Subcutaneous abdominal adipose tissue (tissue), 5 donors: ENCODE measurements at regions not wholly inside any gene's neighbourhood (a gene's known extent, or its start where the extent isn't known, plus 50 kb on each side); places are given as distances from the start of the nearest gene placed in this dataset.

Experiments used
- H3K27ac ChIP-seq: one replicate; pipeline ENCODE4 v1.7.0; 2013; ENCODE audit warnings: low read depth, mild to moderate bottlenecking, inconsistent platforms, low read length, moderate library complexity
- H3K27me3 ChIP-seq, 5 donors: one replicate each; pipeline ENCODE4 v1.7.0; 2013; ENCODE audit warnings: low read length in 5 of 5, inconsistent platforms in 1 of 5; ENCODE audit not compliant: control insufficient read depth in 5 of 5, insufficient read depth in 4 of 5
- H3K36me3 ChIP-seq, 5 donors: one replicate each; pipeline ENCODE4 v1.7.0; 2013; ENCODE audit warnings: low read length in 5 of 5; ENCODE audit not compliant: control insufficient read depth in 5 of 5, insufficient read depth in 5 of 5
- H3K4me1 ChIP-seq, 5 donors: one replicate each; pipeline ENCODE4 v1.7.0; 2013; ENCODE audit warnings: low read length in 5 of 5, mild to moderate bottlenecking in 3 of 5, moderate library complexity in 1 of 5; ENCODE audit not compliant: control insufficient read depth in 5 of 5, insufficient read depth in 5 of 5
- H3K4me3 ChIP-seq, 5 donors: one replicate each; pipeline ENCODE4 v1.7.0; 2013; ENCODE audit warnings: low read length in 5 of 5, low read depth in 1 of 5
- H3K9ac ChIP-seq, 5 donors: one replicate each; pipeline ENCODE4 v1.7.0; 2013; ENCODE audit warnings: low read length in 5 of 5, mild to moderate bottlenecking in 4 of 5, moderate library complexity in 3 of 5
- H3K9me3 ChIP-seq, 5 donors: one replicate each; pipeline ENCODE4 v1.7.0; 2013; ENCODE audit warnings: low read length in 5 of 5; ENCODE audit not compliant: control insufficient read depth in 5 of 5
- donor health status: healthy.
- donor health status: healthy.
- donor health status: healthy.
- donor health status: healthy.
- donor health status: healthy.

DNA sequence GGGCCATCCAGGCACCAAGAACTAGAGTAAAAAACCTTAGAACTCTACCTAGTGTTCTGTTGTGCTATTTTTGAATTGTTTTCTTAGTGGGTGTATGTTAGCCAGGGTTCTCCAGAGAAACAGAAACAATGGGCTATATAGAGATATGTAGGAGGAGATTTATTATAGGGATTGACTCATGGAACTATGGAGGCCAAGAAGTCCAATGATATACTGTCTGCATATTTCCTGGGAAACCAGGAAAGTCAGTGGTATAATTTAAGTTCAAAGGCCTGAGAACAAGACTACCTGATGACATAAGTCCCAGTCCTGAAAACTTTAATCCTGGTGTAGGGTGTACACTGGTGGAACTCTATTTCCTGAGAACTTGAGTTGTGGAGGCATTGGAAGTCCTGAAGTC, 108.7 kb upstream of the ACVR1 start:
- Histone ChIP-seq H3K9ac (no peak overlapping the region), H3K4me1 (no peaks in the 10 kb centered on the region), H3K4me3 (no peak overlapping the region), H3K9me3 (peaks cover 0 to 3% (median 0%) of the 10 kb centered on the region in 5 donors), H3K27ac (no peak overlapping the region), H3K27me3 (no peaks in the 10 kb centered on the region), H3K36me3 (no peaks in the 10 kb centered on the region)

- H3K4me3 ChIP-seq = no peak overlapping the region
- no peaks in the 10 kb centered on the region for H3K27me3 ChIP-seq
- H3K9ac ChIP-seq = no peak overlapping the region
- H3K9me3 ChIP-seq = peaks cover 0 to 3% (median 0%) of the 10 kb centered on the region in 5 donors
- no peaks in the 10 kb centered on the region for H3K36me3 ChIP-seq
- no peak overlapping the region for H3K27ac ChIP-seq
- no peaks in the 10 kb centered on the region for H3K4me1 ChIP-seq
Measured at GRCh38 chr2:157980020-157980419, 103.9 kb upstream of the ACVR1 start.

GRCh38 chr2:157971702-157972101, 95.6 kb upstream of the ACVR1 start:
- Histone ChIP-seq H3K4me1 (no peaks in the 10 kb centered on the region), H3K27ac (no peak overlapping the region)

GRCh38 chr2:157967856-157968255, 91.7 kb upstream of the ACVR1 start:
- Histone ChIP-seq H3K27me3 (no peaks in the 10 kb centered on the region), H3K4me1 (no peaks in the 10 kb centered on the region), H3K36me3 (no peaks in the 10 kb centered on the region), H3K9me3 (peaks cover 0 to 3% (median 0%) of the 10 kb centered on the region in 5 donors), H3K9ac (no peak overlapping the region), H3K4me3 (no peak overlapping the region), H3K27ac (no peak overlapping the region)

More at GRCh38 chr2:157971702-157972101, 95.6 kb upstream of the ACVR1 start:
- H3K9ac ChIP-seq = no peak overlapping the region
- H3K4me3 ChIP-seq = no peak overlapping the region
- H3K27me3 ChIP-seq = no peaks in the 10 kb centered on the region
- H3K36me3 ChIP-seq = no peaks in the 10 kb centered on the region
- no peaks in the 10 kb centered on the region for H3K9me3 ChIP-seq

GRCh38 chr2:157959249-157959648, 83.1 kb upstream of the ACVR1 start:
- Histone ChIP-seq H3K4me3 (no peak overlapping the region), H3K9ac (no peak overlapping the region), H3K27ac (no peak overlapping the region), H3K27me3 (no peaks in the 10 kb centered on the region), H3K9me3 (peaks cover 2 to 33% (median 15%) of the 10 kb centered on the region in 5 donors), H3K36me3 (peaks cover 0 to 3% (median 0%) of the 10 kb centered on the region in 5 donors), H3K4me1 (no peaks in the 10 kb centered on the region)

DNA sequence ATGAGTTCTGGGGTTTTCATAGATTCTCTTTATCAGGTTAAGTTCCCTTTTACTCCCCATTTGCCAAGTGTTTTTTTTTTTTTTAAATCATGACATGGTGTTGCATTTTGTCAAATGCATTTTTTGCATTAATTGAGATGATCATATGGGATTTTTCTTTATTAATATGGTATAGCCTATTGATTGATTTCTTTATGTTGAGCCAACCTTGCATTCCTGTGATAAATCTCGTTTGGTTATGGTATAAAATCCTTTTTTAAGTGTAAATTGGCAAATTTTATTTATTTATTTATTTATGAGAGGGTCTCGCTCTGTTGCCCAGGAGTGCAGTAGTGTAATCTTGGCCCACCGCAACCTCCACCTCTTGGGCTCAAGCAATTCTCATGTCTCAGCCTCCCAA, 81.5 kb upstream of the ACVR1 start:
- no peak overlapping the region for H3K27ac ChIP-seq
- H3K9ac ChIP-seq = no peak overlapping the region
- H3K4me3 ChIP-seq = no peak overlapping the region
- H3K9me3 ChIP-seq = peaks cover 2 to 33% (median 15%) of the 10 kb centered on the region in 5 donors
- H3K4me1 ChIP-seq = no peaks in the 10 kb centered on the region
- H3K27me3 ChIP-seq = no peaks in the 10 kb centered on the region
- peaks cover 0 to 3% (median 0%) of the 10 kb centered on the region in 5 donors for H3K36me3 ChIP-seq

DNA sequence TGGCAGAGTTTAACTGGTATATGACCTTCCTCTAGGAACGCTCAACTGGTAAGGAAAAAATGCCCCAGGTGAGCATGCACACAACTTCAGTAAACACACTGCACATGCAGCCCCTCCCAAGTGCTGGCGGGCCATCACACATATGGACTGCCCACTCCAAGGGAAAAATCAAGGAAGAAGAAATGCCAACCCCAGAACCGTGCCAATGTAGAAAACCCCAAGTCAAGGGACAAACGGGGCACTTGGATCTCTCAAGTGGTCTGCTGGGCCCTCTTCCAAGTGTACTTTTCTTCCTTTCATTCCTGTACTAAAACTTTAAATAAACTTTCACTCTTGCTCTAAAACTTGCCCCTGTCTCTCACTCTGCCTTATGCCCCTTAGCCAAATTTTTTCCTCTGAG, 76.4 kb upstream of the ACVR1 start:
- H3K36me3 ChIP-seq = peaks cover 0 to 3% (median 0%) of the 10 kb centered on the region in 5 donors
- no peaks in the 10 kb centered on the region for H3K4me1 ChIP-seq
- no peaks in the 10 kb centered on the region for H3K27me3 ChIP-seq
- H3K4me3 ChIP-seq = no peak overlapping the region
- H3K9me3 ChIP-seq = peaks cover 0 to 15% (median 7%) of the 10 kb centered on the region in 5 donors
- H3K27ac ChIP-seq = no peak overlapping the region
- H3K9ac ChIP-seq = no peak overlapping the region

DNA sequence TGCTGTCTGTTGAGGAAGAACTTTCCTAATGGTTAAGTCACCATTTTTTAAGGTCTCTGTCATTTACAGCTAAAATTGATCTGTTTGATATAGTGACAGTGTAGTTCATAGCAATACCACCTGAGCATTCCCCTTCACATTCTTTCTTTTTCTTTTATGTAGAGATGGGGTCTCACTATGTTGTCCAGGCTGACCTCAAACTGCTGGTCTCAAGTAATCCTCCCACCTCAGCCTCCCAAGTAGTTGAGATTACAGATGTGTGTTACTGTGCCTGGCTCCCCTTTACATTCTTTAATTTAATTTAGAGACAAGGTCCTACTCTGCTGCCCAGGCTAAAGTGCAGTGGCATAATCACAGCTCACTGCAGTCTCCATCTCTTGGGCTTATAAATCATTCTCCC, 72.7 kb upstream of the ACVR1 start:
- Histone ChIP-seq H3K36me3 (no peaks in the 10 kb centered on the region), H3K4me1 (no peaks in the 10 kb centered on the region), H3K9ac (no peak overlapping the region), H3K4me3 (no peak overlapping the region), H3K9me3 (no peaks in the 10 kb centered on the region), H3K27ac (no peak overlapping the region), H3K27me3 (no peaks in the 10 kb centered on the region)

GRCh38 chr2:157946919-157947557, 70.9 kb upstream of the ACVR1 start:
- Histone ChIP-seq H3K9ac (no peak overlapping the region), H3K9me3 (no peaks in the 10 kb centered on the region), H3K36me3 (no peaks in the 10 kb centered on the region), H3K4me3 (no peak overlapping the region), H3K27me3 (no peaks in the 10 kb centered on the region), H3K27ac (no peak overlapping the region), H3K4me1 (no peaks in the 10 kb centered on the region)

DNA sequence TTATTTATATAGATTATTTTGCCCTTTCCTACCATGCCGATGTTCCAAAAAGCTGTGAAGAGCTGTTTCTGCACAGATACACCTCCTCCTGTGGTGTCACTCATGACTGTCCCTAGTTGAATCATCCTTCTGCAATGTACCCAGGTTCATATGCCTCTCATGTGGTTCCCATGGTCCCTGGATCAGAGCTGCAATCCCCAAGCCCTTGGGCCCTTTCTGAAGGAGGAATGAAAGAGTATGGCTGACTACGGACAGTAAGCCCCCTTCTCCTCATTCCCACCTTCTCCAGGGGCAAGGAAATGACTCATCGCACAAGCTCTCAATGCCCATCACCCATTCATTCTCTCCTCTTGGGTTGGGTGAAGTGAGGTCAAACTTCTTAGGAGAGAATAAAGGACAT, 63.9 kb upstream of the ACVR1 start:
- H3K9ac ChIP-seq = no peak overlapping the region
- H3K27ac ChIP-seq = no peak overlapping the region
- peaks cover 0 to 4% (median 0%) of the 10 kb centered on the region in 5 donors for H3K4me1 ChIP-seq
- H3K4me3 ChIP-seq = no peak overlapping the region
- no peaks in the 10 kb centered on the region for H3K27me3 ChIP-seq
- no peaks in the 10 kb centered on the region for H3K9me3 ChIP-seq
- no peaks in the 10 kb centered on the region for H3K36me3 ChIP-seq
